ENCODE measurements at regions not wholly inside any gene's neighbourhood (a gene's known extent, or its start where the extent isn't known, plus 50 kb on each side); places are given as distances from the start of the nearest gene placed in this dataset.

DNA sequence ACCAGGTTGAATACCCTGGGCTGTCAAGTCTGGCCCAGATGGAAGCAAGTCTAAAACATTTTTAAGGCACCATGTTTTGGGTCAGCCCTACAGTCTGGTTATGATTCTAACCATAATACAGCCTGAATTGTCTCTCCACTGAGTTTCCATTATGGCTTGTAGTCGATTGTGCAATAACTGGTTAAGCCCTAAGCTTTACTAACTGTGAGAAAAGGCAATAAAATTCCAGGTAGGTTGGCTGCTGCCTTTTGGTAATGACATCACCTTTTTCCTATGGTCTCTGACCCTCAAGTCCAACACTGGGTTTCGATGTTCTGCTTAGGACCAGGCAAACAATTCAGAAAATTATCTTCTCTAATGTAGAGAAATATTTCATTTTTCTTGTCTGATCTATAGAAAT, 243.3 kb downstream of the ACTL7B start:
- H3K4me2 ChIP-seq (ENCODE audit: insufficient read depth, insufficient read length, low read length): no peak overlapping the region
- H3K9ac ChIP-seq (ENCODE audit: extremely low read depth, insufficient read length, low read length): no peak overlapping the region
- no peak overlapping the region for H3K27ac Mint-ChIP-seq
- H4K5ac ChIP-seq (ENCODE audit: insufficient read length, low read depth, low read length): no peak overlapping the region
- peaks cover 2% of the 10 kb centered on the region; the same call in 1 of the 2 replicates for H3K27me3 Mint-ChIP-seq (ENCODE audit: low read depth)
- H3K23me2 ChIP-seq (ENCODE audit: insufficient read length, low read depth, low read length, poor library complexity, severe bottlenecking): no peaks in the 10 kb centered on the region
- no CpG with 5 or more reads among the region's 2 CpGs for WGBS (ENCODE audit: extremely low coverage, insufficient read length, low lambda C conversion rate)
- no peaks in the 10 kb centered on the region for H3K9me3 ChIP-seq (ENCODE audit: control insufficient read depth, low read depth, low read length)
- no peak overlapping the region for H2AFZ ChIP-seq (ENCODE audit: low read length)
- H3K4me1 Mint-ChIP-seq: peaks cover 4% of the 10 kb centered on the region in 2 experiments; a peak in 3 of 4 replicates
- no peaks in the 10 kb centered on the region for H3K36me3 Mint-ChIP-seq (ENCODE audit: insufficient read depth in 1 of 3, low read depth in 3 of 3)
- H3K23ac ChIP-seq (ENCODE audit: insufficient read length, low read depth, low read length): no peak overlapping the region
- H3K79me1 ChIP-seq (ENCODE audit: insufficient read depth, low read depth, low read length, poor library complexity, severe bottlenecking): no peaks in the 10 kb centered on the region
- H4K20me1 ChIP-seq (ENCODE audit: control insufficient read depth, insufficient read depth, insufficient read length): no peaks in the 10 kb centered on the region
- no peak overlapping the region for H2BK20ac ChIP-seq (ENCODE audit: low read depth, low read length, poor library complexity, severe bottlenecking)
- no peak for DNase-seq
- no peak overlapping the region for H3K27ac ChIP-seq (ENCODE audit: insufficient read length, low read depth, low read length)
- H3K4ac ChIP-seq (ENCODE audit: low read depth, low read length): no peak overlapping the region
- H4K91ac ChIP-seq (ENCODE audit: insufficient read length, low read depth, low read length): no peak overlapping the region
- H4K8ac ChIP-seq (replicated peaks; ENCODE audit: insufficient read length, low read depth, low read length): no peak overlapping the region
- H2AK5ac ChIP-seq (ENCODE audit: insufficient read length, low read length): no peak overlapping the region
- no peaks in the 10 kb centered on the region for H3K9me3 Mint-ChIP-seq
- no peak overlapping the region for H3K14ac ChIP-seq (ENCODE audit: insufficient read depth, low read length)
- no peak overlapping the region for H3K18ac ChIP-seq (ENCODE audit: insufficient read length, low read depth, low read length)
- no peaks in the 10 kb centered on the region for H3K27me3 ChIP-seq (ENCODE audit: insufficient read depth, low read length)
- no peak overlapping the region for H2BK12ac ChIP-seq (ENCODE audit: insufficient read length, low read depth, low read length)
- no peak overlapping the region for H2BK120ac ChIP-seq (ENCODE audit: low read depth, low read length, poor library complexity, severe bottlenecking)
- H3K4me3 Mint-ChIP-seq: no peak overlapping the region
- no peak overlapping the region for H2BK15ac ChIP-seq (ENCODE audit: low read depth, low read length)
- no peaks in the 10 kb centered on the region for H3K79me2 ChIP-seq (ENCODE audit: insufficient read depth, low read length)
- no peak overlapping the region for H3T11ph ChIP-seq (ENCODE audit: low read length)
- H3K4me1 ChIP-seq (ENCODE audit: insufficient read depth, low read length): no peaks in the 10 kb centered on the region
- H3K56ac ChIP-seq (ENCODE audit: insufficient read length, low read depth, low read length): no peak overlapping the region
- no peak overlapping the region for H2BK5ac ChIP-seq (ENCODE audit: insufficient read length, low read length)
- TF ChIP-seq, protein P1, sequence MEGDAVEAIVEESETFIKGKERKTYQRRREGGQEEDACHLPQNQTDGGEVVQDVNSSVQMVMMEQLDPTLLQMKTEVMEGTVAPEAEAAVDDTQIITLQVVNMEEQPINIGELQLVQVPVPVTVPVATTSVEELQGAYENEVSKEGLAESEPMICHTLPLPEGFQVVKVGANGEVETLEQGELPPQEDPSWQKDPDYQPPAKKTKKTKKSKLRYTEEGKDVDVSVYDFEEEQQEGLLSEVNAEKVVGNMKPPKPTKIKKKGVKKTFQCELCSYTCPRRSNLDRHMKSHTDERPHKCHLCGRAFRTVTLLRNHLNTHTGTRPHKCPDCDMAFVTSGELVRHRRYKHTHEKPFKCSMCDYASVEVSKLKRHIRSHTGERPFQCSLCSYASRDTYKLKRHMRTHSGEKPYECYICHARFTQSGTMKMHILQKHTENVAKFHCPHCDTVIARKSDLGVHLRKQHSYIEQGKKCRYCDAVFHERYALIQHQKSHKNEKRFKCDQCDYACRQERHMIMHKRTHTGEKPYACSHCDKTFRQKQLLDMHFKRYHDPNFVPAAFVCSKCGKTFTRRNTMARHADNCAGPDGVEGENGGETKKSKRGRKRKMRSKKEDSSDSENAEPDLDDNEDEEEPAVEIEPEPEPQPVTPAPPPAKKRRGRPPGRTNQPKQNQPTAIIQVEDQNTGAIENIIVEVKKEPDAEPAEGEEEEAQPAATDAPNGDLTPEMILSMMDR (conservative IDR thresholded peaks at IDR 0.05): no peak
